ENCODE measurements at regions not wholly inside any gene's neighbourhood (a gene's known extent, or its start where the extent isn't known, plus 50 kb on each side); places are given as distances from the start of the nearest gene placed in this dataset.
"Not testable (repeated sequence)": the region's sequence is repeated elsewhere in the genome, so short reads cannot be mapped to it uniquely, and the experiment has no call there.

- in situ Hi-C loops (cut with MboI; ENCODE audit: low pct_unique_long_range_greater_than_20kb, low sequenced_read_pairs): no loop called here
- DNase-seq: no peak
Measured at GRCh38 chr2:175872721-175873120, 129.3 kb downstream of the LNPK start.

DNA sequence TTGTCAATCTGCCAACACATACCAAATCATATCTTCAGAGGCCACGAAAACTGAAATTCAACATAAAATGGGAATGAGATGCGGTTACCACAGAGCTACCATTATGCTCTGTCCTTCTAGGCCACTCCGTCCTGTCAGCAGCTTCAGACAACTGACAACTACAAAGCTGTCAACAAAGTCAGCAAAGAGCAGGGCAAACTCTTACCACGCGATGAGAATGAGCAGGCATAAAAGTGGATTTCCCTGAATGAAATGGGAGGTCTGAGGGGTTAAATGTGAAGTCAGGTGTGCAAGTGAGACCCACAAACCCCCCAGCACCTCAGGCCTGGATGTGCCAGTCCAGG lies 130.1 kb downstream of the LNPK start:
- in situ Hi-C loops (cut with MboI; ENCODE audit: low pct_unique_long_range_greater_than_20kb, low sequenced_read_pairs): no loop called here
- no peak for DNase-seq

GRCh38 chr2:175871331-175872004 lies 130.6 kb downstream of the LNPK start:
- no peak for DNase-seq
- in situ Hi-C loops (cut with MboI; ENCODE audit: low pct_unique_long_range_greater_than_20kb, low sequenced_read_pairs): no loop called here

DNA sequence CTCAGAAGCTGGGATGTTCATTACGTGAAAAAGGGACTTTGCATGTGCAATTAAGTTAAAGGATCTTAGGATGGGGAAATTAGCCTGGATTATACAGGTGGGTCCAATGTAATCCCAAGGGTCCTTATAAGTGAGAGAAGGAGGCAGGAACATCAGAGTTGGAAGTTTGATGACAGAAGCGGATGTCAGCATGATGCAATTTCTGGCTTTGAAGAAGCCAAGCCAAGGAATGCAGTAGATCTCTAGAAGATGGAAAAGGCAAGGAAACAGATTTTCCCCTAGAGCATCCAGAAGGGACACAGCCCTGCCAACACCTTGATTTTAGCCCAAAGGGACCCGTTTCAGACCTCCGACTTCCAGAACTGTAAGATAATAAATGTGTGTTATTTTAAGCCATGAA lies 136.4 kb downstream of the LNPK start:
- DNase-seq: no peak
- in situ Hi-C loops (cut with MboI; ENCODE audit: low pct_unique_long_range_greater_than_20kb, low sequenced_read_pairs): no loop called here

DNA sequence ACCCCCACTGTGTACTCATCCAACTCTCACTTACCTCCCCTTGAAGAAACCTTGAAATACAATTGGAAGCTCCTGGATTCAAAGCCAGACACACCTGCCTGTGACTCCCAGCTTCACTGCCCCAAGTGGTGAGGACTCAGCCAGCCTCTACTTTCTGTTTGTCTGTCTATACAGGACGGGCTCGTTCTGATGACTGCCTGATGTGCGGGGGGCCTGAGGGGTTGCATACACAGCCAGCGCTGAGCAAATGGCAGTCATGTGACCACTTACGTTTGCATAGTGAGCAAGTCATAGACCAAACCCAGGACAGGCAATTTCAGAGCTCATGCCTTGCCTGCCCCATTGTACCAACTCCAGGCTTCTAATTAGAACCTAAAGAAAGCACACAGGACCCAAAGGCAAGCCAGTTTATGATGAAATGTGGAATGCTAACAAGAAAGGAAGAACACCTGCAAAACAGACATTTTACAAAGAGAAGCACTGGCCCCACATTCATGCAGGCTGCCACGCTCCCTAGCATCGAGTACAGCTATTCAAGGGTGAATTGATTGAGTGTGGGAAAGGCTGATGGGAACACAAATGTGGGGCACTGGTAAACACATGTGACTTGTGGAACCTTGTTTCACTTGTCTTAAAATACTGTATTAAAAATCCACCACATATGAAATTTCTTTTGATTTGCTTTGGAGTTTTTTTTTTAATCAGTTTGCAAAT lies 137.8 kb downstream of the LNPK start:
- in situ Hi-C loops (cut with MboI; ENCODE audit: low pct_unique_long_range_greater_than_20kb, low sequenced_read_pairs): no loop called here
- DNase-seq: no peak

DNA sequence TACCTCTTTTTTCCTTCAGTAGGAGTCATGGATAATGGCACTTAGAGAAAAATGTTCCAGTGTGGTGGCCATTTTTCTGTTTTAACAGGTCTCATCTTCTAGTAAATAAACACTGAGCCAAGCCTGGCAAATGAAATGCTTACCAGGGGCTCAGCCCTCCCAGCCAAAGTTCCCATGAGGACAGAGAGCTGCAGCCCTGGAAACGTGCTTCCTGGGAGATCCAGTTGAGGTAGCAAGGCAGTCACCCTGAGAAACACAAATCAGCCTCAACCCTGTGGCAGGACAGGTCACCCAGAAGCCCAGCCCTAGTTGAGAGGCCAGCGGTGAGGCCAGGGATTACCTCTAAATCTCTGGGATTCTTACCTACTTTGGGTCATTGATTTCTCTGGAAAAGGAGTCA lies 140.1 kb downstream of the LNPK start:
- DNase-seq: no peak
- in situ Hi-C loops (cut with MboI; ENCODE audit: low pct_unique_long_range_greater_than_20kb, low sequenced_read_pairs): no loop called here

- in situ Hi-C loops (cut with MboI; ENCODE audit: low pct_unique_long_range_greater_than_20kb, low sequenced_read_pairs): no loop called here
- no peak for DNase-seq
Measured at GRCh38 chr2:175855794-175856453, 146.1 kb downstream of the LNPK start.

DNA sequence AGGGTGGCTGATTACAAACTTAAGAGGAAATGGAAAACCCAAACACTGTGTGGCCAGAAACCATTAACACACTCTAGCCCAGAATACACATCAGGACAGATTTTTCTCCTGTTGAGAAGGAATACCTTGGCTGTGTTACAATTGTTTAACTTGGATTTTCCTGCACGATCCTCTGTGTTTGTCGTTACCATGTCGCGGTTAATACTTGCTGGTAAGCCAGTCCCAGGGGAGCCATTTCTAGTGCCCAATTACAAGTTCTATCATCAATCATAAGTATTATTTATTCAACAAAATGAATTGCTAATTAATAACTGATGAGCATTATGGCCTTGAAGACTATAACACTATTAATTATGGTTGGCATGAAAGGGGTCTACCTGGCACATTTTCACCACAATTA lies 146.8 kb downstream of the LNPK start:
- no peak for DNase-seq
- in situ Hi-C loops (cut with MboI; ENCODE audit: low pct_unique_long_range_greater_than_20kb, low sequenced_read_pairs): no loop called here

DNA sequence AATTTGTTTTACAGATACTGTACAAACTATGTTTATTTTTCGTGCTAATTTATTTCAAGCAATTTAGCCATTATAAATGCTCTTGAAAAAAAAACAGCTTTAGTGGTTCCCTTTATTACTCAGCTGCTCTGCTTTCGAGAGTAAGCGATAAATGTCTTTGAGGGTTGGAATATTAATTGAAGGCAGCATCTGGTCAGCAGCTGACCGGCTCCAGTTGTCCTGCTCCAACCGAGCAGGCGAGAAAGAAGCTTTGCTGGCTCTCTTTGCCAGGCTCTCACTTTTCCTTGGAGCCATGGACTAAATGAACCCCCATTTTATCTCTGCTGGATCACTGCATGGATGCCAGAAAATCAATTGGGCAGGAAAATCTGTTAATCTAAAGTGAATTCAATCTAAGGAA lies 147.4 kb downstream of the LNPK start:
- in situ Hi-C loops (cut with MboI; ENCODE audit: low pct_unique_long_range_greater_than_20kb, low sequenced_read_pairs): no loop called here
- DNase-seq: no peak

- in situ Hi-C loops (cut with MboI; ENCODE audit: low pct_unique_long_range_greater_than_20kb, low sequenced_read_pairs): no loop called here
- no peak for DNase-seq
Measured at GRCh38 chr2:175854129-175854528, 147.9 kb downstream of the LNPK start.

GRCh38 chr2:175853616-175853890 lies 148.5 kb downstream of the LNPK start:
- in situ Hi-C loops (cut with MboI; ENCODE audit: low pct_unique_long_range_greater_than_20kb, low sequenced_read_pairs): no loop called here
- DNase-seq: no peak

GRCh38 chr2:175852879-175853615 lies 149.0 kb downstream of the LNPK start:
- in situ Hi-C loops (cut with MboI; ENCODE audit: low pct_unique_long_range_greater_than_20kb, low sequenced_read_pairs): no loop called here
- no peak for DNase-seq

DNA sequence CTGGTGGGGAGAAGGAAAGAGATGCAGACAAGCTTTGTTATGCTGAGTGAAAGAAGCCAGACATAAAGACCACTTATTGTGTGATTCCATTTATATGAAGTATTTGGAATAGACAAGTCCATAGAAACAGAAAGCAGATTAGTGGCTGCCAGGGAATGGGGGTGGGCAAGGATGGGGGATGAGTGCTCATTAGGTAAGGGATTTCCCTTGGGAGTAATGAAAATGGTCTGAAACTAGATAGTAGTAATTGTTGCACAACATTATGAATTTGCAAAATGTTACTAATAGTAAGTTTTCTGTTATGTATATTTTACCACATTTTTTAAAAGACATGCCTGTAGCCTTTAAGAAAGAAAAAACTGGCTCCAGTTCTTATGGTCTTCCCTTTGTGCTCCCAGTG lies 154.9 kb downstream of the LNPK start:
- DNase-seq: no peak
- in situ Hi-C loops (cut with MboI; ENCODE audit: low pct_unique_long_range_greater_than_20kb, low sequenced_read_pairs): no loop called here

DNA sequence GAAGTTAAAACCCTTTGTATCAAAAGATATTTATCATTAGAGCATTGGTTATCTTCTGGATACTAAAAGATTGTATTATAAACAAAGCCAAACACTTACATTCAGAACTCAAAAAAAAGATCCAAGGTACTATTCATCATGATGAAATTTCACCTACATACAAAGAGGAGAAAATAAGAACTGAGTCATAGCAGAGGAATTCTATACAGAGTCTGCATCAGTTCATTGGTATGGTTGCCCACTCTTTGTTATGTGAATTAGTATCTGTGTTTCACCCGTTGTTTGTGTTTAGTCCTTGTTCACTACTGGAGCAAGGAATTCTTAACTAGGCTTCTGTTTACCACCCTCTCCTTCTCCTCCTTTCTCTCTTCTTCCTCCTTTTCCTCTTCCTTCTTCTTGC lies 157.9 kb downstream of the LNPK start:
- DNase-seq: no peak
- in situ Hi-C loops (cut with MboI; ENCODE audit: low pct_unique_long_range_greater_than_20kb, low sequenced_read_pairs): no loop called here

- in situ Hi-C loops (cut with MboI; ENCODE audit: low pct_unique_long_range_greater_than_20kb, low sequenced_read_pairs): no loop called here
- no peak for DNase-seq
Measured at GRCh38 chr2:175843625-175844024, 158.4 kb downstream of the LNPK start.

- no peak for DNase-seq
- in situ Hi-C loops (cut with MboI; ENCODE audit: low pct_unique_long_range_greater_than_20kb, low sequenced_read_pairs): no loop called here
Measured at GRCh38 chr2:175842996-175843395, 159.1 kb downstream of the LNPK start.

- in situ Hi-C loops (cut with MboI; ENCODE audit: low pct_unique_long_range_greater_than_20kb, low sequenced_read_pairs); DNase-seq: not testable (repeated sequence)
Measured at GRCh38 chr2:175840765-175841164, 161.3 kb downstream of the LNPK start.

DNA sequence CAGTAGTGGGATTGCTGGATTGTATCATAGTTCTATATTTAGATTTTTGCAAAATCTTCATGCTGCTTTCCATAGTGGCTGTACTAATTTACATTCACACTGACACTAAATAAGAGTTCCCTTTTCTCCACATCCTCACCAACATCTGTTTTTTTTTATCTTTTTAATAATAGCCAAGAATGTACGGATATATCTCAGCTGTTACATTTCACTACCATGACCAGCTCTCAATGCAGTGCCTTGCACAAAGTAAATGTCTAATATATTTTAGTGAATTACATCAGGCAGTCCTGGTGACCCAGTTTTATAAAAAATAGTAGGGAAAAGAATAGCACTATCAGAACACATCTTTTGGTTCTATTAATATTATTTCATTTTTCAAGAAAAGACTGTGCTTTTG lies 161.8 kb downstream of the LNPK start:
- DNase-seq: no peak
- in situ Hi-C loops (cut with MboI; ENCODE audit: low pct_unique_long_range_greater_than_20kb, low sequenced_read_pairs): no loop called here

GRCh38 chr2:175838979-175839378 lies 163.1 kb downstream of the LNPK start:
- in situ Hi-C loops (cut with MboI; ENCODE audit: low pct_unique_long_range_greater_than_20kb, low sequenced_read_pairs): no loop called here
- DNase-seq: no peak

DNA sequence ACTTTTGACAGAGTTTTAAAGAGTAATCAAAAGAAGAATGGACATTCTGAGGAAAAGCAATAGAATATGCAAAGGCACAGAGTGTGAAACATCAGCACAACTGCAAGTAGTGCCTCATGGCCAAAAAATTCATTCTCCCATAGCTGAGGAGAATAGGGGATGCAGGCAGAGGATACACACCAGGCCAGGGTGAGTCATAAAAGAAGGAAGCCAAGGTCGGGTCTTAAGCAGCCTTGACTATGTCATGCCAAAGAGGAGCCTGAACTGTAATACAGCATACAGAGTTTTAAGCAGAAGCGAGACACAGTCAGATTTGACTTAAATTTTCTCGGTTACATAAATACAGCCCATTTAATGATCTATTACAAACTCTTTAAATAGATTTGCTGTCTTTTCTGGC lies 165.0 kb downstream of the LNPK start:
- no peak for DNase-seq
- in situ Hi-C loops (cut with MboI; ENCODE audit: low pct_unique_long_range_greater_than_20kb, low sequenced_read_pairs): no loop called here

Data from KBM-7 (cell line).